Activated naive CD8-positive, alpha-beta T cell treated with anti-CD3 and anti-CD28 coated beads, Interleukin-2, amount 50 U/mL, for 24 hours (primary cell): ENCODE measurements at regions not wholly inside any gene's neighbourhood (a gene's known extent, or its start where the extent isn't known, plus 50 kb on each side); places are given as distances from the start of the nearest gene placed in this dataset.

ENCODE experiments used
- ATAC-seq: fragments of 150-1000 bp; cut with Tn5 transposase; one replicate; pipeline ENCODE4 v1.10.0; 2021
- DNase-seq: peaks from one replicate; pipeline ENCODE4 v3.0.0; 2021
- H3K27ac Mint-ChIP-seq: one replicate; pipeline ENCODE4 v1.8.0; 2021; ENCODE audit warnings: mild to moderate bottlenecking, mixed read lengths
- H3K27me3 Mint-ChIP-seq: one replicate; pipeline ENCODE4 v1.8.0; 2021; ENCODE audit warnings: mixed read lengths
- H3K36me3 Mint-ChIP-seq: one replicate; pipeline ENCODE4 v1.8.0; 2021; ENCODE audit warnings: low read depth, mixed read lengths
- H3K4me1 Mint-ChIP-seq: one replicate; pipeline ENCODE4 v1.8.0; 2021; ENCODE audit warnings: mixed read lengths
- H3K4me3 Mint-ChIP-seq: one replicate; pipeline ENCODE4 v1.8.0; 2021; ENCODE audit warnings: mild to moderate bottlenecking, moderate library complexity, mixed read lengths
- H3K9me3 Mint-ChIP-seq: one replicate; pipeline ENCODE4 v1.8.0; 2021; ENCODE audit warnings: mixed read lengths

DNA sequence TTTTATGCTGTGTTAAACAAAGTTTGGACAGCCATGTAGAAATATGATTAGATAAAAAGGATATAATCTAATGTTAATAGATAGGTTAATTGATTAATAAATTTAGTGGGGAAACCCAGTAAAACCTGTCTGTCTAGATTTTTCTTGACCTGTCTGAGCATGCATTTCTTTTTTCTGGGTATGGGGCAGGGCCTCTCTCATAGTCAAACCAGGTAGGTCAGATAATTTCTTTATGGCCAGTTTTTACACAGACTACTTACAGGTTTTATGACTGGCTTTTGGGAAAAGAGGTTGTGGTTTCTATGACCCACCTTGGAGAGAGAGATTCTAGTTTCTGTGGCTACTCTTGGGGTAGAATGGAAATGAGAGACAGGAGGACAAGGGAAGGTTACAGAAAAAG is 135.6 kb upstream of the EPHA5 start:
- no peaks in the 10 kb centered on the region for H3K27me3 Mint-ChIP-seq
- no peak overlapping the region for H3K4me3 Mint-ChIP-seq
- no peak overlapping the region for H3K27ac Mint-ChIP-seq
- no peaks in the 10 kb centered on the region for H3K4me1 Mint-ChIP-seq
- DNase-seq (no peak), ATAC-seq (no peak)
- H3K36me3 Mint-ChIP-seq, result no peaks in the 10 kb centered on the region
- H3K9me3 Mint-ChIP-seq, result peaks cover 10% of the 10 kb centered on the region

DNA sequence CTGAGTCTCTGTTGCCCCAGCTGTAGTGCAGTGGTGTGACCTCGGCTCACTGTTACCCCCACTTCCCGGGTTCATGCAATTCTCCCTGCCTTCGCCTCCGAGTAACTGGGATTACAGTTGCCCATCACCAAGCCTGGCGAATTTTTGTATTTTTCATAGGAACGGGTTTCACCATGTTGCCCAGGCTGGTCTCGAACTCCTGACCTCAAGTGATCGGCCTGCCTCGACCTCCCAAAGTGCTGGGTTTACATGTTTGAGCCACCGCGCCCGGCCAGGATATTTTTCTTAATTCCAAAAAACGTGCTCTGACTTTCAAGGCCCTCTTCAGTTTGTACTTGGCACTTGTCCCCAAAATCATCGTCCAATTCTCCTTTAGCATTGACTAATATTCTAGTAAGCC is 129.2 kb upstream of the EPHA5 start:
- peaks cover 10% of the 10 kb centered on the region for H3K9me3 Mint-ChIP-seq
- H3K27me3 Mint-ChIP-seq, result no peaks in the 10 kb centered on the region
- no peak overlapping the region for H3K27ac Mint-ChIP-seq
- ATAC-seq (no peak), DNase-seq (no peak)
- no peak overlapping the region for H3K4me3 Mint-ChIP-seq
- H3K36me3 Mint-ChIP-seq, result no peaks in the 10 kb centered on the region
- H3K4me1 Mint-ChIP-seq, result no peaks in the 10 kb centered on the region

- no peaks in the 10 kb centered on the region for H3K36me3 Mint-ChIP-seq
- H3K4me3 Mint-ChIP-seq, result no peak overlapping the region
- no peaks in the 10 kb centered on the region for H3K27me3 Mint-ChIP-seq
- H3K4me1 Mint-ChIP-seq, result no peaks in the 10 kb centered on the region
- peaks cover 13% of the 10 kb centered on the region for H3K9me3 Mint-ChIP-seq
- no peak for DNase-seq
- no peak for ATAC-seq
- H3K27ac Mint-ChIP-seq, result no peak overlapping the region
Observed at GRCh38 chr4:65798498-65799127, 128.3 kb upstream of the EPHA5 start.

DNA sequence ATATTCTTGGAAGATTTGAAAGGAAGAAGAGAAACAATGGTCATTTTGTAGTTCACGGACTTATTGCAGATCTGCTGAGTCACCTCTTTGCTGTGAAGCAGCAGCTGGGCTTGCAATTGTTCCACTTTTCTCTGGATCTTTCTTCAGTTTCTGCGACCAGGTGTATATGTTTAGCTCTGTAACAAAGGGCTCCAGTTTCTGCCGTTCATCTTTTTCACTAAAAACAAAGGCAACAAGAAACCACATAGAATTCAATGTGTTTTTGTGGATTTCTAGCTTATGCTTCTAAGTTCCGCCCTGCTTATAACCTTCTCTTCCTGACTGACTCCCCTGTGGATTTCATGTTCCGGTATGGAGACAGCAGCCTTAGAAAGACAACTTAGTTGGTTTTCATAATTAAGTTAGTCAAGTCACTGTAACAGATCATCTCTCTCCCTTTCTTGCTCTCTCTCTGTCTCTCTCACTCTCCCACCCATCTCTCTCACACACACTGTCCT is 121.6 kb upstream of the EPHA5 start:
- Mint-ChIP-seq H3K27me3 (no peaks in the 10 kb centered on the region), H3K27ac (no peak overlapping the region), H3K4me3 (no peak overlapping the region), H3K9me3 (peaks cover 5% of the 10 kb centered on the region), H3K36me3 (no peaks in the 10 kb centered on the region), H3K4me1 (no peaks in the 10 kb centered on the region)
- ATAC-seq (no peak), DNase-seq (no peak)

DNA sequence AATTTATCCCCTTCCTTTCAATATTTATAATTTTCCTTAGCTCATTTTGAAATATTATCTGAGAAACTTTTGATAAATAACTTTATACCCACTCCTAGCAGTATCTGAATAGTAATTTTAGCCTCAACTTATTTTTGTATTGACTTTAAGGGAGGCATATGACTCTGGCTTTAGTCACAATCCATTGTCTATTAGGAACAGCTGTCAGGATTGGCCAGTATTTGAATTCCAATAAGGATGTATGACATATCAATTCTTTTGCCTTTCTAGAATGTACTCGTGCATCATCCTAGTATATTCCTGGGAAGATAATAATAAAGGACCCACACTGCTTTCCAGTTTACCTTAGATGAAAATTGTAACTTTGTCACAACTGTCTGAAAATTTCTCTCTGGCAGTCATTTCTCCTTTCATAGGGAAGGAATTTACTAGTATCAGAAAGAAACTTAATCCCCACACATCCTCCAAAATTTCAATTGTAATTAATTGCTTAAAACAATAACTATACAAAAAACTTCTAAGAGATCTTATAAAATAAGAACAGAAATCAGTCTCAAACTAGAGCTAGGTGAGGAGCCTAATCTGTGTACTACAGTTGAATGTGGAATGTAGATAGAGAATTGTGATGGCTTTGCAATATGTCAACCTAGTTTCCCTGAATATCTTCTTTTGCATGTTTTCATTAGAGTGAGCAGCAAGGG is 121.0 kb upstream of the EPHA5 start:
- Mint-ChIP-seq H3K4me1 (no peaks in the 10 kb centered on the region), H3K27ac (no peak overlapping the region), H3K36me3 (no peaks in the 10 kb centered on the region), H3K27me3 (no peaks in the 10 kb centered on the region), H3K4me3 (no peak overlapping the region), H3K9me3 (peaks cover 5% of the 10 kb centered on the region)
- DNase-seq (no peak), ATAC-seq (no peak)

- DNase-seq, result no peak
Observed at GRCh38 chr4:65789805-65790204, 119.5 kb upstream of the EPHA5 start.

GRCh38 chr4:65789341-65789740 is 119.1 kb upstream of the EPHA5 start:
- Mint-ChIP-seq H3K27me3 (no peaks in the 10 kb centered on the region), H3K9me3 (peaks cover 5% of the 10 kb centered on the region), H3K36me3 (no peaks in the 10 kb centered on the region), H3K4me1 (no peaks in the 10 kb centered on the region), H3K27ac (no peak overlapping the region), H3K4me3 (no peak overlapping the region)
- no peak for DNase-seq
- no peak for ATAC-seq

More at GRCh38 chr4:65789805-65790204, 119.5 kb upstream of the EPHA5 start:
- no peak for ATAC-seq
- Mint-ChIP-seq H3K4me3 (no peak overlapping the region), H3K9me3 (peaks cover 5% of the 10 kb centered on the region), H3K4me1 (no peaks in the 10 kb centered on the region), H3K27ac (no peak overlapping the region), H3K27me3 (no peaks in the 10 kb centered on the region), H3K36me3 (no peaks in the 10 kb centered on the region)

DNA sequence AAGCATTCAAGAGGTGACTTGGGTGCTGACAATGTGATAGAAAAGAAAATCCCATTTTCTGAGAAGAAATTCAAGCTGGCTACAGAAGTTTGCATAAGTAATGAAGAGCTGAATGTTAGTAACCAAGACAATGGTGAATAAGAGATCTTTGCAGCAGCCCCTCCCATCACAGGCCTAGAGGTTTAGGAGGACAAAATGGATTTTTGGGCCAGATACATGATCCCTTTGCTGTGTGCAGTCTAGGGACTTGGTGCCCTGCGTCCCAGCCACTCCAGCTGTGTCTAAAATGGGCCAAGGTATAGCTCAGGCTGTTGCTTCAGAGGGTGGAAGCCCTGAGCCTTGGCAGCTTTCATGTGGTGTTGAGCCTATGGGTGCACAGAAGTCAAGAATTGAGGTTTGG is 107.0 kb upstream of the EPHA5 start:
- DNase-seq (no peak), ATAC-seq (no peak)
- H3K9me3 Mint-ChIP-seq, result peaks cover 18% of the 10 kb centered on the region
- no peaks in the 10 kb centered on the region for H3K36me3 Mint-ChIP-seq
- no peak overlapping the region for H3K27ac Mint-ChIP-seq
- H3K4me3 Mint-ChIP-seq, result no peak overlapping the region
- H3K4me1 Mint-ChIP-seq, result no peaks in the 10 kb centered on the region
- no peaks in the 10 kb centered on the region for H3K27me3 Mint-ChIP-seq

- H3K4me1 Mint-ChIP-seq, result no peaks in the 10 kb centered on the region
- ATAC-seq (no peak), DNase-seq (no peak)
- H3K9me3 Mint-ChIP-seq, result peaks cover 18% of the 10 kb centered on the region
- H3K4me3 Mint-ChIP-seq, result no peak overlapping the region
- H3K36me3 Mint-ChIP-seq, result no peaks in the 10 kb centered on the region
- H3K27ac Mint-ChIP-seq, result no peak overlapping the region
- no peaks in the 10 kb centered on the region for H3K27me3 Mint-ChIP-seq
Observed at GRCh38 chr4:65773636-65774035, 103.3 kb upstream of the EPHA5 start.

- no peak overlapping the region for H3K4me3 Mint-ChIP-seq
Observed at GRCh38 chr4:65747386-65747785, 77.1 kb upstream of the EPHA5 start.

DNA sequence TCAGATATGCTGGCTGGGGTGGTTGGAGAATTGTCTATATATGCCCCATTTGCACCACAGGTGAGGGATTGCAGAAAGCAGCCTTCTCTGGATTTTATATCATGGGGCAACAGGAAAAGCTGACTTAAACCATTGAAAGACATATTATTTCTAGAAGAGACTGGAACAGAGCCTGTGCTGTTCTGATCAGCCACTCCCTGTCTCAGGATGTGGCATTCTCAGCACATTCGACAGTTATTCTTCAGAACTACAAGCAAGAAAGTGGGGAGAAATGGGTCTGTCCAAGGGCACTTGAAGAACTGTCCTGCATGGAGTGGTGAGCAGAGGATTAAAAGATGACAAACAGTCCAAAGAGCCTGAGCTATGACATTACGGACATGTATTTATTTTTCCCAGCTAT is 67.8 kb upstream of the EPHA5 start:
- no peak overlapping the region for H3K27ac Mint-ChIP-seq
- no peak for ATAC-seq

More at GRCh38 chr4:65747386-65747785, 77.1 kb upstream of the EPHA5 start:
- H3K27me3 Mint-ChIP-seq, result no peaks in the 10 kb centered on the region
- H3K27ac Mint-ChIP-seq, result no peak overlapping the region
- no peaks in the 10 kb centered on the region for H3K36me3 Mint-ChIP-seq
- no peaks in the 10 kb centered on the region for H3K4me1 Mint-ChIP-seq
- no peak for ATAC-seq
- no peak for DNase-seq
- H3K9me3 Mint-ChIP-seq, result no peaks in the 10 kb centered on the region

DNA sequence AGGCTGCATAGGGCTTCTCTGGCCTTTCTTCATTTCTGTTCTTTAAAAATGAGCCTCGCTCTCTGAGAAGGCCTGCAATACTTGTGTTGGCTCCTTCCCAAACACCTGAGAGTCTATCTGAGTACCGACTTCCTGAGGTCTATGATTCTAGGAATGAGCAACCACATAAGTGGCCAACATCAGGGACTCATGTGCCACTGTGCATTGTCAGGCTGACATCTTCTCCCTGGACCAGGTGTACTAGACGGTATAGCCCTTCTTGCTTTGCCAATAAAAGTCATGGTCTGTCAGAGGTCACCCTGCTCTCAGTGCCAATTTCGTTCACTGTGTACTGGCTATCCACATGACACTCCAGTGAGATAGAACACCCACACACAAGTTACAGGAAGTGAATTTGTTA is 67.4 kb upstream of the EPHA5 start:
- no peak for DNase-seq

More for the DNA sequence above, 67.8 kb upstream of the EPHA5 start:
- no peaks in the 10 kb centered on the region for H3K27me3 Mint-ChIP-seq
- no peaks in the 10 kb centered on the region for H3K4me1 Mint-ChIP-seq
- no peak overlapping the region for H3K4me3 Mint-ChIP-seq
- DNase-seq, result no peak
- no peaks in the 10 kb centered on the region for H3K9me3 Mint-ChIP-seq
- H3K36me3 Mint-ChIP-seq, result no peaks in the 10 kb centered on the region

DNA sequence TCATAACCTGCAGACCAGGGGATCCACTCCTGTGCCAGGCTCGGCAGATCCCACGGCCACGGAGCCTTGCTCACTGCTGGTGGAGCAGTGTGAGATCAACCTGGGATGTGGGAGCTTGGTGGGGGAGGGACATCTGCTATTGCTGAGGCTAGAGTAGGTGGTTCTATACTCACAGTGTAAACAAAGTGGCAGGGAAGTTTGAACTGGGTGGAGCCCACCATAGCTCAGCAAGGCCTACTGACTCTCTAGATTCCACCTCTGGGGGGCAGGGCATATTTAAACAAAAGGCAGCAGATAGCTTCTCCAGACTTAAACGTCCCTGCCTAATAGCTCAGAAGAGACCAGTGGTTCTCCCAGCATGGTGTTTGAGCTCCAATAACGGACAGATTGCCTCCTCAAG is 54.7 kb upstream of the EPHA5 start:
- no peak for ATAC-seq
- no peaks in the 10 kb centered on the region for H3K36me3 Mint-ChIP-seq

More for the DNA sequence above, 67.4 kb upstream of the EPHA5 start:
- no peak overlapping the region for H3K4me3 Mint-ChIP-seq
- no peak overlapping the region for H3K27ac Mint-ChIP-seq
- H3K36me3 Mint-ChIP-seq, result no peaks in the 10 kb centered on the region
- no peaks in the 10 kb centered on the region for H3K9me3 Mint-ChIP-seq
- H3K27me3 Mint-ChIP-seq, result no peaks in the 10 kb centered on the region
- no peaks in the 10 kb centered on the region for H3K4me1 Mint-ChIP-seq
- no peak for ATAC-seq

More for the DNA sequence above, 54.7 kb upstream of the EPHA5 start:
- H3K27ac Mint-ChIP-seq, result no peak overlapping the region
- no peaks in the 10 kb centered on the region for H3K27me3 Mint-ChIP-seq
- peaks cover 11% of the 10 kb centered on the region for H3K9me3 Mint-ChIP-seq
- DNase-seq, result no peak
- no peak overlapping the region for H3K4me3 Mint-ChIP-seq
- H3K4me1 Mint-ChIP-seq, result no peaks in the 10 kb centered on the region
